Activated CD8-positive, alpha-beta memory T cell treated with anti-CD3 and anti-CD28 coated beads, Interleukin-2, amount 50 U/mL, for 48 hours (primary cell): ENCODE measurements at regions not wholly inside any gene's neighbourhood (a gene's known extent, or its start where the extent isn't known, plus 50 kb on each side); places are given as distances from the start of the nearest gene placed in this dataset.

Experiments
- DNase-seq: peaks from one replicate; pipeline ENCODE4 v3.0.0-alpha.2; 2020

DNA sequence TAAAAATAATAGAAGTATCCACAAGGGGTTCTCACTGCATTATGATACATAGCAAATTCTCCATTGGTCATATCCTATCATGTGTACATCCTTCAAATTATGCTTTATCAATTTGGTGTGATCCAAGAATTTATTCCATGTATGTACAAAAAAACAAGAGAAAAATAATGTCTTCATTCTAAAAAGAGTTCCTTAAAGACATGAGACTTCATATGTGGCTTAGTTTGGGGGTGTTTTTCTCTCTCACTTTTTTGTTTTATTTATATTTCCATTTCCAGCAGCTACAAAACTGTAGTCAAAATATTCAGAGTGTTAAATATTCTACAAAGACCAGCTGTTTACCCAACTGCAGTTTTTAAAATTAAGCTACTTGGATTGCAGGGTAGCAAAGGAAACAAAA, 972.0 kb downstream of the DTWD2 start:
- DNase-seq, result no peak

DNA sequence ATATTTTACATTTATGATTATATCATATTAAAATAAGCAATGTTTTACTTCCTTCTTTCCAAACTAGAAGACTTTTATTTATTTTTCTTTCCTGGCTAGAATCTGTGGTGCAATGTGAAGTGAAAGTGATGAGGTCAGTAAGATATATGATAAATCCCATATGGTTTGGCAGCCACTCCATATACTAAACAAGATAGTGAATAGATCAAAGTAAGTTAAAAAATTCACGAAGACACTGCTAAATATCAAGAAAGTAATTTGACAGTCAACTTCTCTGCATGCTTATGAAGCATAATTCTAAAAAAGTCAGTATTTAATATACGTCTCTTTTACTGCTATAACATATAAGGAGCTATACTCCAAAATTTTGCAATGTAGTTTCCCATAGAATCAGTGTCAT, 972.8 kb downstream of the DTWD2 start:
- no peak for DNase-seq

GRCh38 chr5:118009741-118010297, 978.5 kb downstream of the DTWD2 start:
- no peak for DNase-seq

GRCh38 chr5:118008779-118009178, 979.6 kb downstream of the DTWD2 start:
- no peak for DNase-seq

DNA sequence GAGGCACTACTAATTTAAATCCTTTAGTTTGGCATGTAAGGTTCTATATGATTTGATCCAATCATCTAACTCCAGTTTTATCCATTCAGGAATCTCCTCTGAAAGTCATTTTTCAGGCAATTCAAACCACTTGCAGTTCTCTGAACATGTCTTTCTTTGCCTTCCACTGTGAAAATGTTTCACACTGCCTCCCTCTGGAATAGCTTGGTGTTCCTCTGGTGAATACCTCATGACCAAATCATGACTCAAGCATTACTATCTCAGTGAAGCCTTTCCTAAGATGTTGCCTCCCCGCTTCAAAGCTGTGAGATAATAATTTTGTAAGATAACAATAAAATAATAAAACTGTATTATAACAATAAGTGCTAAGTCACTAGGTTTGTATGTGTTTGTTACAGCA, 981.1 kb downstream of the DTWD2 start:
- no peak for DNase-seq

DNA sequence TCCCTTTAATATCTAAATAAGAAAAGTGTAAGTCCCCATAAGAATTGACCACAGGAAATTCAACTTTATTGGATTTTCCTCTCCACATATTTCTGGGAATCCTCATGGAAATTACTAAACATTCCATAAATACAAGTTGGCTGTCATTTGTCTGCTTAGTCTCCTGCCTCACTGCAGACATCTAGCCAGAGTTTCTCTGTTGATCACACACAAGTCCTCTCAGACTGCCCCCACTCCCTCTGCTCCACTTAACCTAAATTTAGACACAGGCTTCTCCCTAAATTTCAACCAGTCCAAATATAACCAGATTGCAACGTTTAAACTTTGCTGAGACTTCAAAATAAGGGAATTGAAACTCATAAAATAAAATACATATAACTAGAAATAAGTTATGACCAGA, 982.1 kb downstream of the DTWD2 start:
- no peak for DNase-seq

- no peak for DNase-seq
Observed at GRCh38 chr5:117999939-118000549, 988.3 kb downstream of the DTWD2 start.

GRCh38 chr5:117982691-117983090, 1005.7 kb downstream of the DTWD2 start:
- DNase-seq, result no peak

DNA sequence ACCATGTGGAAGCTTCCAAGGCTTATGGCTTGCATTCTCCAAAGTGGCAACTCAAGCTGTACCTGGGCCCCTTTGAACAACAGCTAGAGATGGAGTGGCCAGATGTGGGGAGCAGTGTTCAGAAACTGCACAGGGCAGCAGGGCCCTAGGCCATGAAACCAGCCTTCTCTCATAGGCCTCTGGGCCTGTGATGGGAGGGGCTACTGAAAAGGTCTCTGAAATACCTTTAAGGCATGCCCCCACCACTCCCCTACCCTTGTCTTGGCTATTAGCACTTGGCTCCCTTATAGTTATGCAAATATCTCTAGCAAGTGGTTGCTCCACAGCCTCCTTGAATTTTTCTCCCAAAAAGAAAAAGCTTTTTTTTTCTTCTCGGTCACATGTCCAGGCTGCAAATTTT, 1014.6 kb downstream of the DTWD2 start:
- DNase-seq, result no peak

- DNase-seq, result no peak
Observed at GRCh38 chr5:117955831-117956230, 1032.5 kb downstream of the DTWD2 start.

DNA sequence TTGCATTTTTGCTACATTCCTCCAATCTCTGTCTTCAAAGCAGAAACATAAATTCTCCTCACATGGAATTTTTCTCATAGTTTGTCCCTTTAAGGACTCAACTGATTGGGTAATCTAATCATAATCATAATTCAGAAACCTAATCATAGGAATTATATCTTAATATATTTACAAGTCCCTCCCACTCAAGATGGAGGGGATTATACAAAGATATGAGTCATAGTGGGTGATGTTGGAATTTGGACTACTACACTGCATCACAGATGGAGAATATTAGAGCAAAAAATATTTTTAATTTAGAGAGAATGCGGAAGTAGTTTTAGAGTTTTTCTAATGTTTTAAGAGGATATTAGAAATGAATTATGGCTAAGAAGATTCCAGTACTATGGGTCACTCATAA, 1034.0 kb downstream of the DTWD2 start:
- DNase-seq, result no peak

DNA sequence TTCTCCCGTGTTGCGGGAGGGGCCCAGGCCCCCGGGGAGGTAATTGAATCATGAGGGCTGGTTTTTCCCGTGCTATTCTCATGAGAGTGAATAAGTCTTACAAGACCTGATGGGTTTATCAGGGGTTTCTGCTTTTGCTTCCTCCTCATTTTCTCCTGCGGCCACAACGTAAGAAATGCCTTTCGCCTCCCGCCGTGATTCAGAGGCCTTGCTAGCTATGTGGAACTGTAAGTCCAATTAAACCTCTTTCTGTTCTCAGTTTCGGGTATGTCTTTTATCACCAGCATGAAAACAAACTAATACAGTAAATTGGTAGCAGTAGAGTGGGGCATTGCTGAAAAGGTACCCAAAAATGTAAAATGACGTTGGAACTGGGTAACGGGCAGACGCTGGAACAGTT, 1035.1 kb downstream of the DTWD2 start:
- DNase-seq, result no peak

DNA sequence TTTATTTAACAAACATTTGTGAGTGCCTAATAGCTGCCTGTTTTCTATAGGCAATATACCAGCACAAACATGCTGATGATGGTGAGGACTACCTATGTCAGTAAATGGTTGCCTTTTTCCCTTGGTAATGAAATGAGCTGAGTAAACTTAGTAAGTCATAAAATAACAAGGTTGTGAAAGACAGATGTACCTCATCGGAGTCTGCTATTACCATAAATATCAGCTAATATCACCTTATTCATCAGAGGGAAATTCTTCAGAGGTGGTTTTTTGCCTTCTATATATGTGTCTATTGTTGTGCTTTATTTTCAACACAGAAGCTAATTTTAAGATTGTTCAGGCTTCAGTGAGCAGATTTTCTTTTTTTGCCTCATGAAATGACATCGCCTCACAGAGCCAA, 1040.5 kb downstream of the DTWD2 start:
- no peak for DNase-seq

- DNase-seq, result no peak
Observed at GRCh38 chr5:117947121-117947520, 1041.2 kb downstream of the DTWD2 start.

GRCh38 chr5:117945258-117945657, 1043.1 kb downstream of the DTWD2 start:
- no peak for DNase-seq

DNA sequence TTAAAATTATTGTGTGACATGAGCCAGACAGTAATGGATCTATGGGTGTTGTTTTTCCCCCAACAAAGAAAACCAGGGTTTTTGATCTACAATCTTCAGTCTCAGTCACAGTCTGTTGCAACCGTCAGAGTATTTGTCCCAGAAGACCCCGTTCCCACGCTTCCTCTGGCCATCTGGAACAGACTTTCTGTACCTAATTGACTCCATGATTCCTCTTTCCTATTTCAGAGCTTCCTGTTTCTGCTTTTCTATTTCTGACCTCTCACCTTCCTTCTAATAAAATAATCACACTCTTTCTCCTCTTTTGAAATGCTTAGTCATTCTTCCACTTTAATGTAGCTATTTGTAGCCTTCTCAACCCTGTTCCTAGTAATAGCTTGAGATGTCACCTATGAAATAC, 1044.8 kb downstream of the DTWD2 start:
- no peak for DNase-seq

DNA sequence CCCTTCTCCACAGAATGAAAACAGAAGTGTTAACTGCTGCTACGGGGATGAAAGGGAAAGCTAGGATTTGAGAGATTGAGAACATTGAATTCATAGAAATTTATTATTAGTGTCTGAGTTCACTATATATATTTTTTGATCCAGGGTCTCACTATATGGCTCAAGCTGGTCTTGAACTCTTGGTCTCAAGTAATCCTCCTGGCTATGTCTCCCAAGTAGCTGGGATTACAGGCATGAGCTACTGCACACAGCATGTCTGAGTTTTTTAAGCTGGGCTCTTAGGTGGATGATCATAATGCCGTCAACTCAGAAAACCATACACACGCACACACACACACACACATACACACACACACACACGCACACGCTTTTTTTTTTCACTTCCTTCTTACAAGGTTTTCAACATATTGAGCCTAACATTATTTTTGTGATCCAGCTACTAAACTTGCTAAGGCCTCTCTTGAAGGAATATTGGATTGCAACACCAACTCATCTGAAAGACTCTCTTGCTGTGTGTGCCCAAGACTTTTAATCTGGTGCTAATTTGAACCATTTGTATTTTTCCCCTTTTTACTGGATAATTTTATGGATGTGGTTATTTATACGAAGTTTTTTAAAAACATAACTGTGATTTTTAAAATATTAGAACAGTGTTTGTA, 1045.4 kb downstream of the DTWD2 start:
- no peak for DNase-seq

DNA sequence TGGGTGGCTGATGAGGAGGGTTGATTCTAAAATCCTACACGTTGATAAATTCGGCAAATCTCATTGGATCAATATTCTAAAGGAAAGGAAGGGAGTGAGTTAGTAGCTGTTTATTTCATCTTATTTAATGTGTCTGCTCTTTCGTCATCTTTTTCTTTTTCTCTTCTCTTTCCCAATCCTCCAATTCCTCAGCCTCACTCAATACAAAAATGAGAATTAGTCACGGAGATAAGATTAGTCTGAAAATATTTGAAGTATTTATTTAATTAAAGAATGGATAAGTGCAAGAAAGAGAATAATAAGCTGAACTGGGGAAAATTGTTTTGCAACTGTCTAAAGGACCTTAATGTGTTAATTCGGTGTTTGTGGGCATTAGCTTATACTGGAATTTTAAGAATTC, 1095.1 kb downstream of the DTWD2 start:
- no peak for DNase-seq

DNA sequence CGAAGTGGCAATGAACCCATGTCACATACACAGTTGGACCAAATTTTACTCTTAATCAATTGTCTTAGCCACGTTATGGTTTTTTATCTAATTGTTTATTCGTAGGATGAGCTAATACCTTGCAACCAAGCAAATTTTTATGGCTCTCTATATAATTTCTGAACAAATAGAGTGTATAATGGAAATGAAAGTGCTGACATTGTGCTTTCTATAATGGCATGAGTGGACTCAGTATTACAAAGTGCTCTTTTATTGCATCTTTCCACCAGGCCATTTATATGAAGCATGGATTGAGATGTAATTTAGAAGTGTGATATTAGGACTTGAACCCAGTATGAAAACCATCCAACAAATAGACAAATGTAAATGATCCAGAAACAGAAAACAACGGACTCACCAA, 1096.0 kb downstream of the DTWD2 start:
- no peak for DNase-seq

DNA sequence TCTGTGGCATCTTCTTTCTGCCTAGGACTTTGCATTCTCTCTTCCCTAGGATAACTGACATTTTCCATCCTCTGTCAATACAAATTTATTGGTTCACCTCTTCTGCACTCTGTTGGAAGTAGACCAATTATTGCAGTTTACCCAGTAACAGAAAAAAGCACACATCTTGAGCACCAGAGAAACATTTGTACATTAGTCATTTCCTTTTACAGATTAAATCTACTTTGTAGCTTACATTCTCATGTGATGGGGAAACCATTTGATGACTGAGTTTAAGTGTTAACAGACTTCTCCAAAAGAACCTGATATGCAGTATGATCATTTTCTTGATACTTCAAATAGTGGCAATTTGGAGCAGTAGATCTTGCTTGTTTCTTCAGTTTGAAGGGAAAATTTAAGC, 1098.8 kb downstream of the DTWD2 start:
- no peak for DNase-seq

DNA sequence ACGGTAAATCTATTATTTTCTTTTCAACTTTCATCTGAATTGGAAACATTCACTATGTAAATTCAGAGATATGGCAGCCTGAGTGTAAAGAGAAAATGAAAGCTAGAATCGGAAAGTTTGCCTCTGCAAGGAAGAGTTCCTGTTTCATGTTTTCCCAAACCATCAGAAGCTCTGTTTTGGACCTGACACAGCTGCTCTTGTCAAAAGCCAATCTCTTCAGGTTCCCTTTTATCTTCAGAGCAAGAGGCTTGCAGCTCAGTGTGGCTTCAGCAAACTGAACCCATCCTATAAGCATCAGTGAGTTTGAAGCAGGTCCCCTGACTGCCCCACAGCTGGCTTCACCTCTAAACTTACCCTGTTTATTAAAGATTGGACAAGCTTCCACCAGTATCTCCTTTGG, 1099.7 kb downstream of the DTWD2 start:
- no peak for DNase-seq

DNA sequence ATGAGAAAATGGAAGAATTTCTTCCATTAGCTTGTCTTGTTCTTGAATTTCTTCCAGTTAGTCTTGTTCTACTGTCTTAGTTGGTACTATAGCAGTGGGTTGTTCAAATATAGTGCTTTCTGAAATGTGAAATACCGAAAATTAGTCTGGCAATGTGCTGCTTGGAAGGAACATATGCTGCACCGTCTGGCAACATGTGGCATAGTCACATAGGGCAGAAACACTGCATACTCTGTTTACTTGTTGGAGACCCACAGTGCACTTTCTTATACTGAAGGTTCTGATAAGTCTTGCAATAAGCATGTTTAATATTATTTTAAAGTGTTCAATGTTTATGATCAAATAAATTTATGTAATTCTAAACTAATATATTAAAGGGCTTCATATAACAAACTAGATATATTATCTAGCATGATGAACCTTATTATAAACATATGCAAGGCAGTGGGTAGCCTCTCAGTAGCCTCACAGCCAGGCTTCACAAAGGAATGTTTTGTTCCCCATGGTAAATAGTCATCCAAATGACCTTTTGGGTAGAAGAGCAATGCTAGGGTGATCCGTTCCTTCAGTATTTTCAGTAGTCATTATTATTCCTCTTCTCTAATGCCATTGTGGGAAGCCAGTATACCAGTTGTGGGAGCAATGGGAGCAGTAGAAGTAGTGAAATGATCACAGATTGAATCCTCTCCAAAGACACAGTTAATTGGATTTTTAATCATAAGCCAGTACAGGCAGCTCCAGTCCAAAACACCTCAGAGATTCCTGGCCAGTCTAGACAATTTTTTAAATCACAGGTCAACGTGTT, 1106.7 kb downstream of the DTWD2 start:
- no peak for DNase-seq

GRCh38 chr5:117880932-117881331, 1107.4 kb downstream of the DTWD2 start:
- no peak for DNase-seq

DNA sequence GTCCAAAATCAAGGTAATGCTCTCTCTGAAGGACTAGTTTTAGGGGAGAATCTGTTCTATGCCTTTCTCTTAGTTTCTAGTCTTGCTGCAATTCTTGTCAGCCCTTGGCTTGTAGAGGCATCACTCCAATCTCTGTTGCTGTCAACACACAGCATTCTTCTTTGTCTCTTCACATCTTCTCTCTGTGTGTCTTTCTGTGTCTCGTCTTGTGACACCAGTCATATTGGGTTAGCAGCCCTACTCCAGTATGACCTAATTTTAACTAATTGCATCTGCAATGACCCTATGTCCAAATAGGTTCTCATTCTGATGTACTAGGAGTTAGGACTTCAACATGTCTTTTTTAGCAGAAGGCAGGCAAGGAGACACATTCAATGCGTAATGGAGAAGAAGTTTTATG, 1110.6 kb downstream of the DTWD2 start:
- DNase-seq, result no peak
